ENCODE measurements at regions not wholly inside any gene's neighbourhood (a gene's known extent, or its start where the extent isn't known, plus 50 kb on each side); places are given as distances from the start of the nearest gene placed in this dataset.

DNA sequence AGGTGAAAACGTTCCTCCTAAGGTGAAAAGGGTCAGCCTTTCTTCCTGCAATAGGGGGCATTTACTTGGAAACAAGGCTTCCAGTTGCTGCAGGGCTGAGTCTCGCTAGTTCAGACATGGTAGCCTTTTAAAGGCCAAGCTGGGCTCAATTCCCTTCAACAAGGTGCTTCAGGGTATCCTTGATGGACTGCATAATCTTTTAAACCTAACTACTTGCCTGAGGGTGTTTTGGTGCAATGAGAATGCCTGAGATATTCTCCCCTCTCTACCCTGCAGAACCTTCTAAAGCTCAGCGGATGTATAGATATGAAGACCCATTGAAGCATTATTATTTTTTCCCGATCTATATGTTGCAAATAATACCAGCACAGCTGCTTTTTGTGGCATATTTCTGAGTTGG lies 416.1 kb downstream of the QKI start:
- TF ChIP-seq ZFP30 (CRISPR knock-in tag; IDR thresholded peaks at IDR 0.05) (no peak), PPARA (CRISPR knock-in tag; IDR thresholded peaks at IDR 0.05; ENCODE audit: borderline replicate concordance) (no peak), ZC3H10 (CRISPR knock-in tag; IDR thresholded peaks at IDR 0.05) (no peak), ZFP3 (CRISPR knock-in tag; IDR thresholded peaks at IDR 0.05) (no peak), CSDC2 (CRISPR knock-in tag; IDR thresholded peaks at IDR 0.05) (no peak), TOX (CRISPR knock-in tag; IDR thresholded peaks at IDR 0.05; ENCODE audit: borderline replicate concordance) (no peak), ZNF8 (CRISPR knock-in tag; IDR thresholded peaks at IDR 0.05) (no peak), TCF4 (CRISPR knock-in tag; IDR thresholded peaks at IDR 0.05; ENCODE audit: borderline replicate concordance) (no peak)
- TF ChIP-seq, protein P1, sequence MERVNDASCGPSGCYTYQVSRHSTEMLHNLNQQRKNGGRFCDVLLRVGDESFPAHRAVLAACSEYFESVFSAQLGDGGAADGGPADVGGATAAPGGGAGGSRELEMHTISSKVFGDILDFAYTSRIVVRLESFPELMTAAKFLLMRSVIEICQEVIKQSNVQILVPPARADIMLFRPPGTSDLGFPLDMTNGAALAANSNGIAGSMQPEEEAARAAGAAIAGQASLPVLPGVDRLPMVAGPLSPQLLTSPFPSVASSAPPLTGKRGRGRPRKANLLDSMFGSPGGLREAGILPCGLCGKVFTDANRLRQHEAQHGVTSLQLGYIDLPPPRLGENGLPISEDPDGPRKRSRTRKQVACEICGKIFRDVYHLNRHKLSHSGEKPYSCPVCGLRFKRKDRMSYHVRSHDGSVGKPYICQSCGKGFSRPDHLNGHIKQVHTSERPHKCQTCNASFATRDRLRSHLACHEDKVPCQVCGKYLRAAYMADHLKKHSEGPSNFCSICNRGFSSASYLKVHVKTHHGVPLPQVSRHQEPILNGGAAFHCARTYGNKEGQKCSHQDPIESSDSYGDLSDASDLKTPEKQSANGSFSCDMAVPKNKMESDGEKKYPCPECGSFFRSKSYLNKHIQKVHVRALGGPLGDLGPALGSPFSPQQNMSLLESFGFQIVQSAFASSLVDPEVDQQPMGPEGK (CRISPR knock-in tag; IDR thresholded peaks at IDR 0.05; ENCODE audit: borderline replicate concordance): no peak
- TF ChIP-seq, protein P2, sequence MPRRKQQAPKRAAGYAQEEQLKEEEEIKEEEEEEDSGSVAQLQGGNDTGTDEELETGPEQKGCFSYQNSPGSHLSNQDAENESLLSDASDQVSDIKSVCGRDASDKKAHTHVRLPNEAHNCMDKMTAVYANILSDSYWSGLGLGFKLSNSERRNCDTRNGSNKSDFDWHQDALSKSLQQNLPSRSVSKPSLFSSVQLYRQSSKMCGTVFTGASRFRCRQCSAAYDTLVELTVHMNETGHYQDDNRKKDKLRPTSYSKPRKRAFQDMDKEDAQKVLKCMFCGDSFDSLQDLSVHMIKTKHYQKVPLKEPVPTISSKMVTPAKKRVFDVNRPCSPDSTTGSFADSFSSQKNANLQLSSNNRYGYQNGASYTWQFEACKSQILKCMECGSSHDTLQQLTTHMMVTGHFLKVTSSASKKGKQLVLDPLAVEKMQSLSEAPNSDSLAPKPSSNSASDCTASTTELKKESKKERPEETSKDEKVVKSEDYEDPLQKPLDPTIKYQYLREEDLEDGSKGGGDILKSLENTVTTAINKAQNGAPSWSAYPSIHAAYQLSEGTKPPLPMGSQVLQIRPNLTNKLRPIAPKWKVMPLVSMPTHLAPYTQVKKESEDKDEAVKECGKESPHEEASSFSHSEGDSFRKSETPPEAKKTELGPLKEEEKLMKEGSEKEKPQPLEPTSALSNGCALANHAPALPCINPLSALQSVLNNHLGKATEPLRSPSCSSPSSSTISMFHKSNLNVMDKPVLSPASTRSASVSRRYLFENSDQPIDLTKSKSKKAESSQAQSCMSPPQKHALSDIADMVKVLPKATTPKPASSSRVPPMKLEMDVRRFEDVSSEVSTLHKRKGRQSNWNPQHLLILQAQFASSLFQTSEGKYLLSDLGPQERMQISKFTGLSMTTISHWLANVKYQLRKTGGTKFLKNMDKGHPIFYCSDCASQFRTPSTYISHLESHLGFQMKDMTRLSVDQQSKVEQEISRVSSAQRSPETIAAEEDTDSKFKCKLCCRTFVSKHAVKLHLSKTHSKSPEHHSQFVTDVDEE (CRISPR knock-in tag; IDR thresholded peaks at IDR 0.05): no peak
- TF ChIP-seq, protein P3, sequence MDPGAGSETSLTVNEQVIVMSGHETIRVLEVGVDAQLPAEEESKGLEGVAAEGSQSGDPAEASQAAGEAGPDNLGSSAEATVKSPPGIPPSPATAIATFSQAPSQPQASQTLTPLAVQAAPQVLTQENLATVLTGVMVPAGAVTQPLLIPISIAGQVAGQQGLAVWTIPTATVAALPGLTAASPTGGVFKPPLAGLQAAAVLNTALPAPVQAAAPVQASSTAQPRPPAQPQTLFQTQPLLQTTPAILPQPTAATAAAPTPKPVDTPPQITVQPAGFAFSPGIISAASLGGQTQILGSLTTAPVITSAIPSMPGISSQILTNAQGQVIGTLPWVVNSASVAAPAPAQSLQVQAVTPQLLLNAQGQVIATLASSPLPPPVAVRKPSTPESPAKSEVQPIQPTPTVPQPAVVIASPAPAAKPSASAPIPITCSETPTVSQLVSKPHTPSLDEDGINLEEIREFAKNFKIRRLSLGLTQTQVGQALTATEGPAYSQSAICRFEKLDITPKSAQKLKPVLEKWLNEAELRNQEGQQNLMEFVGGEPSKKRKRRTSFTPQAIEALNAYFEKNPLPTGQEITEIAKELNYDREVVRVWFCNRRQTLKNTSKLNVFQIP (CRISPR knock-in tag; IDR thresholded peaks at IDR 0.05; ENCODE audit: borderline replicate concordance, low read depth): no peak

Data from SK-N-SH treated with all-trans-retinoic acid at 6 μM for 48 hours (cell line).